Upper lobe of left lung (tissue), 6 donors: ENCODE measurements at regions not wholly inside any gene's neighbourhood (a gene's known extent, or its start where the extent isn't known, plus 50 kb on each side); places are given as distances from the start of the nearest gene placed in this dataset.

Experiments
- ATAC-seq, 2 donors: fragments of 200-7000 bp; cut with Tn5 transposase; one replicate each; pipeline ENCODE4 v1.9.1; 2022; ENCODE audit warnings: mild to moderate bottlenecking in 2 of 2, moderate library complexity in 2 of 2; ENCODE audit not compliant: low FRiP score in 2 of 2
- DNase-seq, 2 donors: peaks; one replicate each; pipeline ENCODE4 v3.0.0-alpha.2; 2019 to 2020
- H3K27ac ChIP-seq, 4 donors: fragments of 200-600 bp; sonication (generic); one replicate each; pipeline ENCODE4 v1.5.1; 2016 to 2019
- H3K27me3 ChIP-seq, 4 donors: fragments of 200-600 bp; sonication (generic); one replicate each; pipeline ENCODE4 v1.5.1; 2017 to 2019
- H3K36me3 ChIP-seq, 4 donors: fragments of 200-600 bp; sonication (generic); one replicate each; pipeline ENCODE4 v1.5.1; 2016 to 2019
- H3K4me1 ChIP-seq, 4 donors: fragments of 200-600 bp; sonication (generic); one replicate each; pipeline ENCODE4 v1.5.1; 2018 to 2019
- H3K4me3 ChIP-seq, 4 donors: fragments of 200-600 bp; sonication (generic); one replicate each; pipeline ENCODE4 v1.5.1; 2017 to 2019; ENCODE audit warnings: mild to moderate bottlenecking in 2 of 4, moderate library complexity in 1 of 4
- H3K9me3 ChIP-seq, 4 donors: fragments of 200-600 bp; sonication (generic); one replicate each; pipeline ENCODE4 v1.5.1; 2018 to 2019
- CTCF ChIP-seq, 6 experiments: fragments of 450-650 bp in 4 of 6; fragments of 200-600 bp in 2 of 6; sonication (generic) in 2 of 6; IDR thresholded peaks; one replicate each; pipeline ENCODE4 v1.5.1; 2016 to 2019; ENCODE audit warnings: antibody characterized with exemption in 6 of 6
- EP300 ChIP-seq, 4 donors: sonication (generic); formaldehyde crosslinking; IDR thresholded peaks; one replicate each; pipeline ENCODE4 v1.5.1; 2017; ENCODE audit warnings: antibody characterized with exemption in 4 of 4, control low read depth in 2 of 4
- POLR2A ChIP-seq, 4 donors: fragments of 450-650 bp; IDR thresholded peaks; one replicate each; pipeline ENCODE4 v1.5.1; 2016 to 2017; ENCODE audit warnings: antibody characterized with exemption in 4 of 4, mild to moderate bottlenecking in 2 of 4
- POLR2AphosphoS5 ChIP-seq, 2 donors: sonication (generic); formaldehyde crosslinking; IDR thresholded peaks; one replicate each; pipeline ENCODE4 v1.5.1; 2017; ENCODE audit warnings: antibody characterized with exemption in 2 of 2
- WGBS, 2 donors: methylation state at CpG; one replicate each; pipeline ENCODE4 v1.1.5; 2017 to 2018; 5-methylcytosine and 5-hydroxymethylcytosine counted together
- donor health status: DM: no; HTN: no; CAD: no; lungs with moderate emphysema.
- donor health status: DM: no; HTN: yes; CAD: no; lungs with severe emphysema.

- Histone ChIP-seq H3K4me3 (no peak overlapping the region), H3K4me1 (no peaks in the 10 kb centered on the region), H3K9me3 (no peaks in the 10 kb centered on the region), H3K27ac (no peak overlapping the region), H3K27me3 (no peaks in the 10 kb centered on the region), H3K36me3 (no peaks in the 10 kb centered on the region)
- DNase-seq, result no peak
- no peak for ATAC-seq
- 86 to 87% methylated on average over 3 of the region's 3 CpGs for WGBS, 2 donors
- TF ChIP-seq EP300 (IDR thresholded peaks at IDR 0.05) (no peak), CTCF (IDR thresholded peaks at IDR 0.05) (no peak), POLR2A (IDR thresholded peaks at IDR 0.05) (no peak), POLR2AphosphoS5 (IDR thresholded peaks at IDR 0.05) (no peak)
These were observed 123.5 kb downstream of the THBS2 start for GRCh38 chr6:169130113-169130512.

DNA sequence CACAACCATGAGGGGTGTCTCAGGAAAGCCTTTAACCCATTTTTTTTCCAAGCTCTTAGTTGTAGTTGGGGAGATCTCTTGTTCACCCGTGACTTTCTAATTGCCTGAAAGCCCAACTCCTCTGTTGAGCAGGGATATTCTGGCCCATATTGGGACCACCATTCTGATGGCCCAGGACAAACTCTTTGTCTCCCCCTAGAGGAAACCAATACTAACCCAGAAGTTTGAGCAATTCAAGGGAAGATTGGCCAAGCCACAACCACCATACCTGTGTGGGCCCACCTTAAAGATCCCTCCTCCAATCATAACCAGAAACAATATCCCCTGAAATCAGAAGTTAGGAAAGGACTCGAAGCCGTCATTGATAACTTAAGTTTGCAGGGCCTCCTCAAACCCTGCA lies 132.6 kb downstream of the THBS2 start:
- Histone ChIP-seq H3K4me3 (no peak overlapping the region), H3K9me3 (no peaks in the 10 kb centered on the region), H3K27ac (no peak overlapping the region), H3K36me3 (no peaks in the 10 kb centered on the region), H3K27me3 (no peaks in the 10 kb centered on the region), H3K4me1 (no peaks in the 10 kb centered on the region)
- no peak for ATAC-seq
- WGBS, 2 donors, result 90 to 92% methylated on average over 3 of the region's 3 CpGs
- TF ChIP-seq CTCF (IDR thresholded peaks at IDR 0.05) (no peak), POLR2A (IDR thresholded peaks at IDR 0.05) (no peak), EP300 (IDR thresholded peaks at IDR 0.05) (no peak), POLR2AphosphoS5 (IDR thresholded peaks at IDR 0.05) (no peak)
- DNase-seq, result no peak

DNA sequence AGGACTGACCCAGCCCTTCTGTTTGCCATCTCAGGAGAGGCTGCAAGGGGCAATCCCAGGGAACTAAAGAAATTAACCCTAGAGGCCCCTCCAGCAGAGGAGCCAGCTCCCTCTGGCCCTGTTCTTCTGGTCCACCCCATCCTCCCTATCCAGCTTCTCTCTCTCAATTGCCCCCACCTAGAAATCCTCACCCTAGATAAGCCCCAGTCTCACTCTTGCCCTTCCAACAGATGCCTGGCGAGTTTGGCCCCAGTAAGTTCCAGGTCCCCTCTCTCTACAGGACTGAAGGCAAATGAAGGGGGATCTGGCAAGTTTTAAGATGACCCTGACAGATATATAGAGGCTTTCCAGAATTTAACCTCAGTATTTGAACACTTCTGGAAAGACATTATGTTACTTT lies 134.0 kb downstream of the THBS2 start:
- Histone ChIP-seq H3K4me3 (no peak overlapping the region), H3K27ac (no peak overlapping the region), H3K27me3 (no peaks in the 10 kb centered on the region), H3K9me3 (no peaks in the 10 kb centered on the region), H3K36me3 (no peaks in the 10 kb centered on the region), H3K4me1 (no peaks in the 10 kb centered on the region)
- no peak for TF ChIP-seq POLR2AphosphoS5 (IDR thresholded peaks at IDR 0.05)
- no peak for TF ChIP-seq CTCF (IDR thresholded peaks at IDR 0.05)
- no peak for ATAC-seq
- no peak for DNase-seq
- 79 to 83% methylated on average over 1 of the region's 1 CpG for WGBS, 2 donors

DNA sequence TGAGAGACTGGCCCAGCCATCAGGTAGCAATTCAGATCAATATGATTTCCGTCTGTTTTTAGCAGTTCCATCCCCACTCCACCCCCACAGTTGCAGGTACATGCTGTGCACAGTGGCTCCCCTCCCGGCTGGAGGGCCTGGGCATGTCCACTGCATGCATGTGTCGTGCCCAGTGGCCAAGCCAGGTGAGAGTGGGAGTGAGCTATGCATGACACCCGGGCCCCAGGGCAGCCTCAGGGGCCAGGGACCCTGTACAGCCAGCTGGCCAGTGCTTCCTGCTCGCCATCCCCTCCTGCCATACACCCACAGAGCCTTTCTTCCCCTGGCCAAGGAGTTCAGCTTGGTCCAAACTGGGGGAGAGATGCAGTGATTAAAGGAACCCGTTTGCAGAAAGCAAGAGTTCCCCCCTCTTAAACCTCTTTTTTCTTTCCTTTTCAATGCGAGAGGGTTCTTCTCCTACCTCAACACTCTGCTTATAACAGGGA lies 135.3 kb downstream of the THBS2 start:
- WGBS, 2 donors, result 68 to 79% methylated on average over 6 to 7 of the region's 7 CpGs
- no peaks in the 10 kb centered on the region for H3K27me3 ChIP-seq
- H3K4me1 ChIP-seq, result no peaks in the 10 kb centered on the region
- H3K27ac ChIP-seq, result no peak overlapping the region
- no peaks in the 10 kb centered on the region for H3K36me3 ChIP-seq
- ATAC-seq (no peak), DNase-seq (peak in 1 of 2 donors; percentile 53)
- no peak overlapping the region for H3K4me3 ChIP-seq
- no peaks in the 10 kb centered on the region for H3K9me3 ChIP-seq
- TF ChIP-seq POLR2A (IDR thresholded peaks at IDR 0.05) (no peak), POLR2AphosphoS5 (IDR thresholded peaks at IDR 0.05) (no peak), CTCF (IDR thresholded peaks at IDR 0.05) (no peak), EP300 (IDR thresholded peaks at IDR 0.05) (no peak)

- no peak overlapping the region for H3K27ac ChIP-seq
- WGBS, 2 donors, result 82 to 86% methylated on average over 7 of the region's 7 CpGs
- no peaks in the 10 kb centered on the region for H3K36me3 ChIP-seq
- no peak for ATAC-seq
- H3K4me3 ChIP-seq, result no peak overlapping the region
- no peak for TF ChIP-seq POLR2A (IDR thresholded peaks at IDR 0.05)
- TF ChIP-seq CTCF (IDR thresholded peaks at IDR 0.05), result no peak
- TF ChIP-seq POLR2AphosphoS5 (IDR thresholded peaks at IDR 0.05), result no peak
- no peak for TF ChIP-seq EP300 (IDR thresholded peaks at IDR 0.05)
- no peak for DNase-seq
- no peaks in the 10 kb centered on the region for H3K9me3 ChIP-seq
- H3K4me1 ChIP-seq, result no peaks in the 10 kb centered on the region
- no peaks in the 10 kb centered on the region for H3K27me3 ChIP-seq
These were observed 136.0 kb downstream of the THBS2 start for GRCh38 chr6:169117663-169118062.
